GM12878 (cell line): ENCODE measurements at regions not wholly inside any gene's neighbourhood (a gene's known extent, or its start where the extent isn't known, plus 50 kb on each side); places are given as distances from the start of the nearest gene placed in this dataset.

ENCODE experiments used
- CREM ChIP-seq: IDR thresholded peaks from 2 replicates; pipeline ENCODE4 v1.6.1; 2014; ENCODE audit warnings: antibody characterized with exemption, low read depth
- EGR1 ChIP-seq, 2 experiments: IDR thresholded peaks; 1 replicate in 1 of 2; 2 replicates in 1 of 2; pipeline ENCODE4 v1.6.1; 2011 to 2012; ENCODE audit warnings: low read depth in 2 of 2, low read length in 2 of 2, borderline replicate concordance in 1 of 2, mild to moderate bottlenecking in 1 of 2, moderate library complexity in 1 of 2
- JUNB ChIP-seq: IDR thresholded peaks from 2 replicates; pipeline ENCODE4 v1.6.1; 2016; ENCODE audit warnings: antibody characterized with exemption, mild to moderate bottlenecking
- NBN ChIP-seq: fragments of 450-650 bp; IDR thresholded peaks from 2 replicates; pipeline ENCODE4 v1.6.1; 2016
- POLR2A ChIP-seq: IDR thresholded peaks from 2 replicates; pipeline ENCODE4 v1.6.1; 2011; ENCODE audit warnings: low read depth, mild to moderate bottlenecking, low read length
- RAD21 ChIP-seq: IDR thresholded peaks from 2 replicates; pipeline ENCODE4 v1.6.1; 2011; ENCODE audit warnings: mild to moderate bottlenecking, low read depth, low read length, moderate library complexity; ENCODE audit not compliant: insufficient read depth
- SPI1 ChIP-seq: IDR thresholded peaks from 2 replicates; pipeline ENCODE4 v1.6.1; 2011; ENCODE audit warnings: low read depth, mild to moderate bottlenecking, low read length, moderate library complexity, borderline replicate concordance; ENCODE audit not compliant: insufficient read depth
- TARDBP ChIP-seq: IDR thresholded peaks from 2 replicates; pipeline ENCODE4 v1.6.1; 2016; ENCODE audit warnings: borderline replicate concordance
- TBL1XR1 ChIP-seq: IDR thresholded peaks from 2 replicates; pipeline ENCODE4 v1.6.1; 2012; ENCODE audit warnings: low read depth, low read length, improper control_type of control experiment
- YY1 ChIP-seq: IDR thresholded peaks from 2 replicates; pipeline ENCODE4 v1.6.1; 2011; ENCODE audit warnings: low read depth, mild to moderate bottlenecking, low read length
- TF ChIP-seq, protein P1 (sequence below), 3 experiments: IDR thresholded peaks in 2 of 3; conservative IDR thresholded peaks in 1 of 3; 2 replicates each; pipeline ENCODE4 v1.5.1; 2011; ENCODE audit warnings: low read depth in 3 of 3, low read length in 3 of 3, mild to moderate bottlenecking in 3 of 3, control low read depth in 2 of 3, moderate library complexity in 2 of 3, inconsistent platforms in 1 of 3, mixed read lengths in 1 of 3; ENCODE audit not compliant: control insufficient read depth in 2 of 3, insufficient read depth in 1 of 3; ENCODE audit errors: extremely low read depth in 1 of 3

DNA sequence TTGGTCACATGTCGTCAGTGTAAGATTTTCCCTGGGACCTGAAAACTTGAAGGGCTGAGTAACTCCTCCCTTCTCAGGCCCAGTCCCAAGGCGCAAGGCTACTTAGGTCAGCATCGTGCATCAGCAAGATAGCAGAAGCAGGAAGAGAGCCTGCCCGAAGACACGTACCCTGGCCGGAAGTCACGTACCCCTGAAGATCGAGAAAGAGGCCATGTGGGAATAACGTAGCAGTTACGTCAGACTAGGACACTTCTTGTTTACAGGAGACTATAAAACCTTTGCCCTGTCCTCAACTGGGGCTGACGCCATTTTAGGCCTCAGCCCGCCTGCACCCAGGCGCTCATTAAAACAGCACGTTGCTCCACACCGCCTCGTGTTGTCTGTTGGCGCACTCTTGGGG, 114.3 kb upstream of the GALNT17 start:
- TF ChIP-seq EGR1 (IDR thresholded peaks at IDR 0.05; ENCODE audit: borderline replicate concordance in 1 of 2, low read depth in 2 of 2, low read length in 2 of 2), result no peak
- no peak for TF ChIP-seq NBN
- no peak for TF ChIP-seq YY1
- TF ChIP-seq, protein P1, sequence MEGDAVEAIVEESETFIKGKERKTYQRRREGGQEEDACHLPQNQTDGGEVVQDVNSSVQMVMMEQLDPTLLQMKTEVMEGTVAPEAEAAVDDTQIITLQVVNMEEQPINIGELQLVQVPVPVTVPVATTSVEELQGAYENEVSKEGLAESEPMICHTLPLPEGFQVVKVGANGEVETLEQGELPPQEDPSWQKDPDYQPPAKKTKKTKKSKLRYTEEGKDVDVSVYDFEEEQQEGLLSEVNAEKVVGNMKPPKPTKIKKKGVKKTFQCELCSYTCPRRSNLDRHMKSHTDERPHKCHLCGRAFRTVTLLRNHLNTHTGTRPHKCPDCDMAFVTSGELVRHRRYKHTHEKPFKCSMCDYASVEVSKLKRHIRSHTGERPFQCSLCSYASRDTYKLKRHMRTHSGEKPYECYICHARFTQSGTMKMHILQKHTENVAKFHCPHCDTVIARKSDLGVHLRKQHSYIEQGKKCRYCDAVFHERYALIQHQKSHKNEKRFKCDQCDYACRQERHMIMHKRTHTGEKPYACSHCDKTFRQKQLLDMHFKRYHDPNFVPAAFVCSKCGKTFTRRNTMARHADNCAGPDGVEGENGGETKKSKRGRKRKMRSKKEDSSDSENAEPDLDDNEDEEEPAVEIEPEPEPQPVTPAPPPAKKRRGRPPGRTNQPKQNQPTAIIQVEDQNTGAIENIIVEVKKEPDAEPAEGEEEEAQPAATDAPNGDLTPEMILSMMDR (IDR thresholded peaks at IDR 0.05 in 2 of 3, conservative IDR thresholded peaks at IDR 0.05 in 1 of 3; ENCODE audit: control insufficient read depth in 2 of 3, extremely low read depth in 1 of 3, insufficient read depth in 1 of 3, low read depth in 3 of 3, low read length in 3 of 3), result no peak
- no peak for TF ChIP-seq JUNB
- TF ChIP-seq SPI1, result no peak
- no peak for TF ChIP-seq POLR2A
- no peak for TF ChIP-seq CREM
- no peak for TF ChIP-seq RAD21
- no peak for TF ChIP-seq TBL1XR1
- no peak for TF ChIP-seq TARDBP
